Activated naive CD8-positive, alpha-beta T cell (primary cell): ENCODE measurements at regions not wholly inside any gene's neighbourhood (a gene's known extent, or its start where the extent isn't known, plus 50 kb on each side); places are given as distances from the start of the nearest gene placed in this dataset.
"Not testable (repeated sequence)": the region's sequence is repeated elsewhere in the genome, so short reads cannot be mapped to it uniquely, and the experiment has no call there.

Source experiments
- H3K27ac Mint-ChIP-seq: one replicate; pipeline ENCODE4 v1.8.0; 2021; ENCODE audit warnings: mixed read lengths
- H3K27me3 Mint-ChIP-seq: one replicate; pipeline ENCODE4 v1.8.0; 2021; ENCODE audit warnings: mixed read lengths
- H3K36me3 Mint-ChIP-seq: one replicate; pipeline ENCODE4 v1.8.0; 2021; ENCODE audit warnings: mixed read lengths
- H3K4me1 Mint-ChIP-seq: one replicate; pipeline ENCODE4 v1.8.0; 2021; ENCODE audit warnings: low read depth, mixed read lengths
- H3K4me3 Mint-ChIP-seq: one replicate; pipeline ENCODE4 v1.8.0; 2021; ENCODE audit warnings: mild to moderate bottlenecking, mixed read lengths
- H3K9me3 Mint-ChIP-seq: one replicate; pipeline ENCODE4 v1.8.0; 2021; ENCODE audit warnings: low read depth, mixed read lengths

- Mint-ChIP-seq H3K27me3 (no peaks in the 10 kb centered on the region), H3K9me3 (no peaks in the 10 kb centered on the region), H3K36me3 (peaks cover 15% of the 10 kb centered on the region), H3K4me3 (no peak overlapping the region), H3K4me1 (no peaks in the 10 kb centered on the region), H3K27ac (no peak overlapping the region)
Measured at GRCh38 chrX:51215266-51215665, 117.4 kb upstream of the NUDT10 start.

GRCh38 chrX:51215856-51216255 is 116.8 kb upstream of the NUDT10 start:
- no peak overlapping the region for H3K4me3 Mint-ChIP-seq
- peaks cover 15% of the 10 kb centered on the region for H3K36me3 Mint-ChIP-seq
- no peak overlapping the region for H3K27ac Mint-ChIP-seq
- H3K4me1 Mint-ChIP-seq = no peaks in the 10 kb centered on the region
- H3K27me3 Mint-ChIP-seq = no peaks in the 10 kb centered on the region
- H3K9me3 Mint-ChIP-seq = no peaks in the 10 kb centered on the region

- Mint-ChIP-seq H3K27me3 (no peaks in the 10 kb centered on the region), H3K36me3 (peaks cover 50% of the 10 kb centered on the region), H3K4me1 (peaks cover 2% of the 10 kb centered on the region), H3K27ac (no peak overlapping the region), H3K9me3 (peaks cover 10% of the 10 kb centered on the region), H3K4me3 (no peak overlapping the region)
Measured at GRCh38 chrX:51242212-51242611, 90.4 kb upstream of the NUDT10 start.

GRCh38 chrX:51257490-51257889 is 75.1 kb upstream of the NUDT10 start:
- H3K4me1 Mint-ChIP-seq = no peaks in the 10 kb centered on the region
- no peaks in the 10 kb centered on the region for H3K9me3 Mint-ChIP-seq
- H3K4me3 Mint-ChIP-seq = no peak overlapping the region
- H3K36me3 Mint-ChIP-seq = no peaks in the 10 kb centered on the region
- H3K27ac Mint-ChIP-seq = no peak overlapping the region
- H3K27me3 Mint-ChIP-seq = no peaks in the 10 kb centered on the region

- not testable (repeated sequence) for H3K9me3 Mint-ChIP-seq, H3K36me3 Mint-ChIP-seq, H3K4me3 Mint-ChIP-seq, H3K4me1 Mint-ChIP-seq, H3K27me3 Mint-ChIP-seq, H3K27ac Mint-ChIP-seq
Measured at GRCh38 chrX:51262271-51262670, 70.4 kb upstream of the NUDT10 start.

GRCh38 chrX:51272638-51273037 is 60.0 kb upstream of the NUDT10 start:
- Mint-ChIP-seq H3K4me3 (no peak overlapping the region), H3K9me3 (no peaks in the 10 kb centered on the region), H3K4me1 (no peaks in the 10 kb centered on the region), H3K27ac (no peak overlapping the region), H3K36me3 (peaks cover 19% of the 10 kb centered on the region), H3K27me3 (no peaks in the 10 kb centered on the region)

- Mint-ChIP-seq H3K36me3 (peaks cover 12% of the 10 kb centered on the region), H3K27me3 (no peaks in the 10 kb centered on the region), H3K27ac (no peak overlapping the region), H3K4me1 (no peaks in the 10 kb centered on the region), H3K9me3 (no peaks in the 10 kb centered on the region), H3K4me3 (no peak overlapping the region)
Measured at GRCh38 chrX:51281758-51282318, 50.8 kb upstream of the NUDT10 start.
